Mucosa of gallbladder (tissue), 1 donor: ENCODE measurements at regions not wholly inside any gene's neighbourhood (a gene's known extent, or its start where the extent isn't known, plus 50 kb on each side); places are given as distances from the start of the nearest gene placed in this dataset.
"Not testable (repeated sequence)": the region's sequence is repeated elsewhere in the genome, so short reads cannot be mapped to it uniquely, and the experiment has no call there.

Experiments used
- DNase-seq: peaks from one replicate; pipeline ENCODE4 v3.0.0-alpha.2; 2020; ENCODE audit warnings: low spot score
- donor health status: DM: no; HTN: no; CAD: no.

DNA sequence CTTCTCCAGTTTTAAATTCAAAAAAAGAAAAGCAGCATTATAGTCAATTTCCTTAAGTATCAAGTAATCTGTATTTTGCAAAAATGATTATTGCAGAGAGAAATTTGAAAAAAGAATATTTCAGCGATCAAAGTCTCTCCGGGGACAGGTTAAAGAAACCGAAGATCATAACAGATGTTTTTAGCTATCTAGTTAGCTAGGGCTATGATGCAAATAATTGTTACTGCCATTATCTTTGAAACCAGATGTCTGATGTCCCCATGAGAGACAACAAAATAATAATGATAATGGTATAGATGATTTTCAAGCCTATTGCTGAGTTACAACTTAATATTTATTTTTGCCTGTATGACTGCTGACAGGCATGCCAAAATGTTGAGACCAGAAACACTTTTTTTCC, 1326.0 kb downstream of the PLA2G4A start:
- DNase-seq = no peak

DNA sequence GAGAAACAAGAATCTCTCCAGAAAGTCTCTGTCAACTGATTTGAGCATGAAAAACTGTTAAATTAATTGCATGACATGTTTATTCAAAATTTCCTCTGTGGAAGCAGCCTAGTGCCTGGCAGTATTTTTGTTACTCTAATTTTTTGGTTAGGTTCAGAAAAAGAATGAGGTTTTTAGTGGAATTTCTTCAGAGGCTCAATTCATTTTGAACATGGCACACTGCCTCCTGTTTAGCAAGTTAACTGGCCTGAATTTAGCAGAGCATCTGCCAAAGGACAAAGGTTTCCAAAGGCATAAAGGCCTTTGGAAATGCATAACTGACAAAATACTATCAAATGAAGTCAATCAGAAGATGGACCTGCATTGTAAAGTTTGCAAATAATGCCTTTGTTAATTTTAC, 1326.5 kb downstream of the PLA2G4A start:
- no peak for DNase-seq

DNA sequence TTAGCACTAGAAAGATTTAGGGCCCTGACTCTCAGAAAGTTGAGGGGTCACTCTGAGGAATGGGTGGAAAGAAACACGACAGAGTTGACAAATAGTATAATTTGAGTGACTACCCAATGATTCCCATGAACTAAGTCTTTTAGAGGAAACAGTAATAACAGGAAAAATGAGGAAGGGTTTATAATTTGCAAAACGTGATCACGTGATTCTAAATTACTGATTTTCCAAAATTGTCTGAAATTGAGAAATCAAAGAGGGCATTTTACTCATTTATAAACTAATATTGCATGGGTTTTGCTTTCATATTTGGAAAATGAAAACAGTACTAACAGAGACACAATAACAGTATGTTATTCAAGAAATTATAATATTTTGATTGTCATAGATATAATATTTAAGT, 1335.7 kb downstream of the PLA2G4A start:
- no peak for DNase-seq

DNA sequence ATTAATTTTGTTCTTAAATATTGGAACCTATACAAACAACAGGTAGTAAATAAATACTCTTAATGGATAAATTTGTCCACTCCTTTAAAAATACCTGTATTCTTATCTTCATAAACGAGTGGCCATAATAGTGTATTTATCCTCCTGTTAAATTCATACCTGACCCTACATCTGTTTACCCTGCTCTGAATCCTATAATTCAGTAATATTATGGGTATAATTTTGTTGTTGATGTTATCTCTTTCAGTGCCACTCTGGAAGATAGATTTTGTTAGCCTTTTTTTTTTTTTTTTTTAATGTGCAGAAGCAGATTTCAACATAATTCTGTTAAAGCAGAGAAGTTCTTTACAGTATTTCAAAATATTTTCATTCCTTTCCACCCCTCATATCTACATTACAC, 1337.9 kb downstream of the PLA2G4A start:
- no peak for DNase-seq

DNA sequence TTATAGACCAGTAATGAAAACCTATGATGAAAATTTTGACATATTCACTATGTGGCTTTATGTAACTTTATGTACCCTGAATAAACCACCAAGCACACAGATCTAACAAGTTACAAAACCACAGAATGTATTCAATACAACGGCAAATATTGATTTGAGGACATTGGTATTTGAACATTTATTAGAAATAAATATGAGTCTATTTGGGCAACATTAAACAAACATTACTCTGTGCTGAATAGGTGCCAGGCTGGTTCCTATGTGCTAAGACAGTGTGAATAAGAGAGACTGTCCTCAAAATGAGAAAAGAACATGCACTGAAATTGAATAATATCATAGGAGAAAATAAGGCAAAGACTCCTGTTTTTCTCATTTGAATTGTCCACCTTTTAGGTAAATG, 1341.2 kb downstream of the PLA2G4A start:
- DNase-seq = no peak

DNA sequence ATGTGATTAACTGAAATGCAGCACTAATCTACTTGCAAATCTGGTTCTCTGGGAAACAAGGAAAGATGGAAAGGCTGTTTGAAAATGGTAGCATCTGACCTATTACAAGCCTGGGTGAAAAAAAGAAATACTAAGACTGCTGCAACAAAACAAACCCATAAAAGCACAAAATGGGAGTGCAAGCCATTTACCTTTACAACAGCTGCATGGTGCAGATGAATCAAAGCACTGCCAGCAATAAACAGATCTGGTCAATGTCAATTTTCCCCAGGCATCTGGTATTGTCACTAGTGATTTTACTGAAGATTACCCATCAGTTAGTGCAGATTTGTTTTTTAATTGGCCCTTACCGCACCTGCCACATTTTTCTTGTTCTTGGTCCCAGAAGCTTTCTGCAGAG, 1341.7 kb downstream of the PLA2G4A start:
- no peak for DNase-seq

DNA sequence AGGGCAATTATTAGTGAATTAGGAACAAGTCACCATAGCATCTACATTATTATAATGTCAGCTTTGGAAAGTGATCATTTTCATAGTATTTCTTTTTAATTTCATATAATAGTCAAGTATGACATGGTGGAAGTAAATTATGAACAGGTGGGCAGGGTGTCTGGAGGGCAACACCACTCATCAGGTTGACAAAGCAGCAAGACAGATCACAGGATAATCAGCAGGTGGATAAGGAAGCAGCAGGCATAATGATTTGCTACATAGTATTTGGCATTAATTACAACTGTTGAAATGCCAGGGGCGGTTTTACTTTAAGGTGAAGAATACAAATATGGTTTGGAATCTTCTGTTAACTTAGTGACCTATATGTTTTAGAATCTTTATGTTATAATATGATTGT, 1342.2 kb downstream of the PLA2G4A start:
- no peak for DNase-seq

DNA sequence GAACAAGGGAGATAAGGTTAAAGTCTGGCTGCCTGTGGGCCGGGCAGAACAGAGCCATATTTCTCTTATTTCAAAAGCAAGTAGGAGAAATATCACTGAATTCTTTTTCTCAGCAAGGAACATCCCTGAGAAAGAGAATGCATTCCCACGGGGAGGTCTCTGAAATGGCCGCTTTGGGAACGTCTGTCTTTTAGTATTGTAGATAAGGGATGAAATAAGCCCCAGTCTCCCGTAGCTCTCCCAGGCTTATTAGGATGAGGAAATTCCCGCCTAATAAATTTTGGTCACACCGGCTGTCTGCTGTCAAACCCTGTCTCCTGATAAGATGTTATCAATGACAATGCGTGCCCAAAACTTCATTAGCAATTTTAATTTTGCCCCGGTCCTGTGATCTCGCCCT, 1353.3 kb downstream of the PLA2G4A start:
- DNase-seq = not testable (repeated sequence)

DNA sequence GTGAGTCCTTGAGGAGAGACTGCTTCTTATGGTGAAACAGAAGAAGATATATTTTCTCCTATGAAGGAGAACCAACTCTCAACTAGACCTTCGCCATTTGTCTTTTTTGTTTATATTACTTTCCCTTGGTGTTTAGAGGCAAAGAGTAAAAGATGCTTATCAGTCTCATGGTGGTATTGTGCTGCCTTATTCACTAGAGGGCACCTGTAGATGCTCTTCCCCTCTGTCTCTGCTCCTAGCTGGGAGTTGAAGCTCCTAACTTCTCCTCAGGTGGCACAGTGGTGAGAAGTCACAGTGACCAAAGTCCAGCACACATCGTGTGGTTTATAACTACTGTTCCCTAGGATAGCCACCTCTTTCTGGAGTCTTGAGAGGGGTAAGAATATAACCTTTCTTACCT, 1359.6 kb downstream of the PLA2G4A start:
- DNase-seq = no peak

DNA sequence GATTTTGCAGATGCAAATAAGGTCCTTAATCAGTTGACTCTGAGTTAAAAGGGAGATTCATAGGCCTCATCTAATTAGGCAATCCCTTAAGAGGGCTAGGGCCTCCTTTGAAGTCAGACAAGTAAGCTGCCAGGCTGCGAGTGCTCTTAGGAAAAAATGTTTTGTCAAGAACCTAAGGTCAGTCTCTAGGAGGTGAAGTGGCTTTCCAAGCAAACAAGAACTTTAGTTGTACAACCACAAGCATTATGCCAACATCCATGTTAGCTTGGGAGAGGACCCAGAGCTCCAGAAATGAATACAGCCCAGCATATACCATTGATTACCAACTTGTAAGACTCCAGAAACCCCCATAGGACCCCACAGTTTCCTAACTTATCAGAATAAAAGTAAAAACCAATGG, 1366.2 kb downstream of the PLA2G4A start:
- DNase-seq = no peak

DNA sequence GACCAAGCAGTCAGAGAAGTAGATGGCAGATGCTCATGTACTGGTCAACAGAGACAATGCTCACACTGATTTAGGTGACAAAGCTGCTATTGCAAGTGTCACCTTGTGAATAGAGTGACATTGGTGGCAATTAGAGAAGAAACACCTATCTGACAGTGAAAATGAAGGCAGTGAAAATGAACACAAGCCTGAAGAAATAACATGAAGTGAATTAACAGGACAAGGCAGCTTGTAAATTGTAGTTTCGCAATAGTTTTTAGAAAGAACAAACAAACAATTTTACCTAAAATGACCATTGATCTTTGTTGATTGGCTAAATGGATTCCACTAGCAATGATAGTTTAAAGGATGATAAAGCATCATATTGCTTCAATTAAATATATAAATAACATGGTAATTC, 1389.5 kb downstream of the PLA2G4A start:
- no peak for DNase-seq

DNA sequence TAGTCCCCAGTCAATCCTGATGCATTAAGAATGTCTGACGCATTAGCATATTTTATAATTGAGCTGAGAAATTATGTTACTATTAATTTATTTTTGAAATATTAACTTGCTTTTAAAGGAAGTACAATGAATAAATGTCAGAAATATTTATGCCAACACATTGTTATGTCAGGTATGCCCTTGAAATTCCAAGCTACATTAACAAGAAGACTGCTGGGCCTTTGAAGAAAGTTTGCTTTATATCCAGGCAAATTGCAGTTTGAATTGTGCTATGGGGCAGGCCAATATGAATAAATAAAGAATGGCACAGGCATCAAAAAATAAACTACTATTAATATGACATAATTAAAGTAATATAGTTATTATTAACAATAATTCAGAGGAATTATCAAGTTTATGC, 1391.3 kb downstream of the PLA2G4A start:
- DNase-seq = no peak

DNA sequence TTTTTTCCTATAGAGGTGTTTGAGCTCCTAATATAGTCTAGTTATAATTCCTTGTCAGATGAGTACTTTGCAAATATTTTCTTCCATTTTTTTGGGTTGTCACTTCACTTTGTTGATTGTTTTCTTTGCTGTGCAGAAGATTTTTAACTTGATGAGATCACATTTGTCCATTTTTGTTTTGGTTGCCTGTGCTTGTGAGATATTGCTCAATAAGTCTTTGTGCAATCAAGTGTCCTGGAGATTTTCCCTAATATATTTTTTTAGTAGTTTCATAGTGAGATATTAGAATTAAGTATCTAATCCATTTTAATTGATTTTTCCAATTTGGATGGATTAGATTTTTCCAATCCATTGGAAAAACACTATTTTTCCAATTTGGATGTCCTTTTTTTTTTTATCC, 1395.5 kb downstream of the PLA2G4A start:
- no peak for DNase-seq

DNA sequence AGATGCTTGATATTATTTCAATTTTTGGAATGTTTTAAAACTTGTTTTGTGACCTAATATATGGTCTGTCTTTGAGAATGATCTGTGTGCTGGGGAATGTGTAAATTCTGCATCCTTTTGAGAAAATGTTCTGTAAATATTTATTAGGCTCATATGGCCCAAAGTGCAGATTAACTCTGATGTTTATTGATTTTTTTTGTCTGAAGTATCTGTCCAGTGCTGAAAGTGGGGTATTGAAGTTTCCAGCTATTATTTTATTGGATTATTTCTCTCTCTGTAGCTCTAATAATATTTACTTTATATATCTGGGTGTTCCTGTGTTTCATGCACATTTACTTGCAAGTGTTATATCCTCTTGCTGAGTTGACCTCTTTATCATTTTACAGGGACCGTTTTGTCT, 1397.2 kb downstream of the PLA2G4A start:
- no peak for DNase-seq

DNA sequence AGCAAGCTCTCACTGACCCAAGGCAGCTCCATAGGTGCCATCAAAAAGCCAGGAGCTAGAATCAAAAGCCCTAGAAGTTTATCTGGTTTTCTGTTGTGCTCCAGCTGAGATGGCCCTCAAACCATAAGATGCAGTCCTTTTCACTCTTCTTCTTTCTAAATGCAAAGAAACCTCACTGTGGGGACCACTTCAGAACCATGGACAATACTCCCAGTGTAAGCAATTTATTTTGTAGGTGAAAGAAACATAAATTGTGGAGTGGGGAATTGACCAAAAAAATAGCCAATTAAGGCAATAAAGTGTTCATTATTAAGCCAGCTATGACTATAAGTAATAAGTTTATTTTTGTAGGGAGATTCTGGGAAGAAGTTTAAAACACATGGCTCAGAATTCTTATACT, 1399.9 kb downstream of the PLA2G4A start:
- no peak for DNase-seq

DNA sequence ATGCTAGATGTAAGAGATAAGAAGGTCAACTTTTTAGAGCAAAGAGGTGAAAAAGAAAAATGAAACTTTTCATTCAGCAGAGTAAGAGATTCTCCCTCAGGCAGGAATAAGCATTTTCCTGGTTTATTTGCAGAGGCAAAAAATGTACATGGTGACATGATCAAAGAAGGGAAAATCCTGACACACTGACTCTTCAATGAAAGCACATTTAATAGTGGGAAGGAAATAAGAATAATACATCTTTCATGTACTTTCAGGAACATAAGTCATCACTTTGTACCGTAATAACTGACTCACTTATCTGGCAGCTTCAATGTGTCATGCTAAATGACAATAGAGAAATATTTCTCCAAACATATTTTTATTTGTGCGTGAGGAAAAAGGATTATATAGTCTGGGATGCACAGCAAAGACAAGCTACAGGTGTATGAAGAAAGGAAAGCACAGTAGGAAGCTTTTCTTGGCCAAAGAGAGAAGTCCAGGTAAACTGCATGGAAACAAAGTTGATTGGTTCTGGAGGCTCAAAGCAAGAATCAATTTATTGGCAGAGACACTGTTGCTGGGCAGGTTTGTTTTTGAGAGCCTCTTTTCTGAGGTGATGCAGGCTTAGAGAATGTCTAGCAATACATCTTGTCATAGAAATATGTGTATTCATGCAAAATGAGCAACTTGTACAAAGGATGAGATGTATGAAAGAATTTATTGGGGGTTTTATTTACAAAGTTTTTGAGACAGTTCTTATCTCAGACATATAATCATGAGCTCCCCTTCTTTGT, 1409.0 kb downstream of the PLA2G4A start:
- DNase-seq = no peak

DNA sequence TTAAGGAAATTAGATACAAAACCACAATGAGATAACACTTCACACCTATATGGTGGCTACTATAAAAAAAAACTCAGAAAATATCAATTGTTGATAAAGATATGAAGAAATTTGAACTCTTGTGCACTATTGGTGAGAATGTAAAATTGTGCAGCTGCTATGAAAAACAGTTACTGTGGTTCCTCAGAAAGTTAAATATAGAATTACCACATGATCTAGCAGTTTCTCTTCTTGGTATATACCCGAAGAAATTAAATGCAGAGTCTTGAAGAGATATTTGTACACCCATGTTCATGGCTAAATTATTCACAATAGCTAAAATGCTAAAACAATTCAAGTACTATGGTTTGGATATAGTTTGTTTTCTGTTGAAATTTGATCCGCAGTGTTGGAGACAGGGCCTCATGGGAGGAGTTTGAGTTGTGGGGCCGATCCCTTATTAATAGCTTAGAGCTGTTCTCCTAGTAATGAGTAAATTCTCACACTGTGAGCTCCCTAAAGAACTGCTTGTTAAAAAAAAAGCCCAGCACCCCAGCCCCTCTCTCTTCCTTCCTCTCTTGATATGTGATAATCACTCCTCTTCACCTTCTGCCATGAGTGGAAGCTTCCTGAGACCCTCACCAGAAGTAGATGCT, 1412.1 kb downstream of the PLA2G4A start:
- no peak for DNase-seq

DNA sequence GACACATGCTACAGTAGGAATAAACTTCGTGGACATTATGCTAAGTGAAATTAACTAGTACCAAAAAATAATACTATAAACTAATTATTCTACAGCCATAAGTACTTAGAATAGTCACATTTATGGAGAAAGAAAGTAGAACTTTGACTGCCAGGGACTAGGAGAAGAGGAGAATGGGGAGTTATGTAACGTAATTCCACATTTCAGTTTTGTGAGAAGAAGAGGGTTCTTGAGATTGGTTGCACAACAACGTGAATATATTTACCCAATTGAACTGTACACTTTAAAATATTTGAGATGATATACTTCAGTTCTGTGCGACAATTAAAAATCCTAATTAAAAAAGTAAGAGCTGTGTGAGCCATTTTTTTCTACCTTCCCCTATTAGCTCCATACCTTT, 1412.9 kb downstream of the PLA2G4A start:
- no peak for DNase-seq

DNA sequence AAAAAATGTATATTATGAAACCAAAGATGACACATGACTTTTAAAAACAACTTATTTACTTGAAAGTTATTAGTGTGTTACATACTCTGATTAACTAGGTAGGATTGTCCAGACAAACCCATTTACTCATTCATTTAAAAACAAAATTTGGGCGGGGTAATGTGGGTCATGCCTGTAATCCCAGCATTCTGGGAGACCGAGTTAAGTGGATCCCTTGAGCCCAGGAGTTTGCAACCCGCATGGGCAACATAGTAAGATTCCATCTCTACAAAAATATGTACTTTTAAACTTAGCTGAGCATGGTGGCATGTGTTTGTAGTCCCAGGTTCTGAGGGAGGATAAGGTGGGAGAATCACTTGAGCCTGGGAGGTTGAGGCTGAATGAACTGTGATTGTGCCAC, 1414.7 kb downstream of the PLA2G4A start:
- no peak for DNase-seq

DNA sequence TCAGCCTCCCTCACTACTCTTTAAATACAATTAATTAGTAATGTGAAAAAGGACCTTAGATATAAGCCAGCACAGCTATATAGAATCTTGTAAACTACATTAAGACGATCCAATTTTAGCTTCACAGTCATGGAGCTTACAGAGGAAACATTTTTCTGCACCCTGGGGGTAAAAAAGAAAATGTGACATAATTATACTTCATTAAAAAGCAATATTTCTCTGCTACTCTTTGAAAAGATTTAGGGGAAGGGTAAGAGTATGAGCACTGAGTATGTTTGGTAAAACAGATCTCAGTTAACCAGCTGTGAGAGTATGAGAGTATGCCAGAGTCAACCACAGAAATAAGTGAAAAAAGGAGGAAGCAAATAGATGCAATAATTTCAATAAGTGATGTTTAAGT, 1415.9 kb downstream of the PLA2G4A start:
- DNase-seq = no peak

DNA sequence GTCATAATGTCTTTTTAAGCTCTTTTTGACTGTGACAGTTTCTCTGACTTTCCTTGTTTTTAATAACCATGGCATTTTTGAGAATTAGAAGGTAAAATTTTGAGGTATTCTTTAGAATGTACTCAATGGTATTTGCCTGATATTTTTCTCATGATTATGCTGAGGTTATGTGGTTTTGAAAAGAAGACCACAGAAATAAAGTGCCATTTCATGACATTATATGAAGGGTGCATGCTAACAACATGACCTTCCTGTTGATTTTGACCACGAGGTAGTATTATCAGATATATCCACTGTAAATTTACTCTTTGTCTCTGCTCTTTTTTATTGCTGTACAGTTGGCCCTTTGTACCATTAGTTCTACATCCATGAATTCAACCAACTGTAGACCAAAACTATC, 1418.5 kb downstream of the PLA2G4A start:
- DNase-seq = no peak

DNA sequence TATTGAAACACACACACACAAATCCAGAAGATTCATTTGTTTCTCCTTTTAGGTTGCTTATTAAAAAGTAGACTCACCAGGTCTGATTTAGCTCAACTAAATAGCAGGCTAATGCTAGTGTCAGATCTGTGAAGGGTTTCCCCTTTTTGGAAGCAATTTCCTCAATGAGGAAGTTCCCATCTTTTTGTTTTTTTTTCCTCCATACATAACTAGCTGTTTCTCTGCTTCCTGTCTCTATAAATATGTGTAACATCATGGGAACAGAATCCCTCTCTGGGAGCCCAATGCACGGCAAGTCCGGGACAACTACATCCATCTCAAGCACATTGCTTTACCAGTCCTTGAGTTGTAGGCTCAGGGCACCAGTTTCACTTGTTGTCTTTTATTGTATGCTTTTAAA, 1421.1 kb downstream of the PLA2G4A start:
- DNase-seq = no peak

DNA sequence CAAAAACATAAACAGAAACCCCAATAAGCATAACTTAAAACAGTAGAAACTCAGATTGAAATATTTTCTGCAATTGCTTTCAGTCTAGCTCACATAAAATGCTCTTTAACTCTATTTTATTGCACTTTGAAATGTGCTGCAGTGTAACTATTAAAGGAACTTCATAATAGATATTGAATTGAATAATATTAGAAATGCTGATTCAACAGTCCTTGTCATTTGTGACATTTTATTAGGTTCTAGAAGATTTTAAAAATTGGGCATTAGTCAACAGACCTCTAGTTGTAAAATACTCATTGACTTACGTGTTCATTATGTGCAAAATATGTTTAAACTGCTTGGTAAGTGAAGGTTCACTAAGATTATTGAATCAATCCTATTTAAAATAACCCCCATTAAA, 1422.3 kb downstream of the PLA2G4A start:
- DNase-seq = no peak

DNA sequence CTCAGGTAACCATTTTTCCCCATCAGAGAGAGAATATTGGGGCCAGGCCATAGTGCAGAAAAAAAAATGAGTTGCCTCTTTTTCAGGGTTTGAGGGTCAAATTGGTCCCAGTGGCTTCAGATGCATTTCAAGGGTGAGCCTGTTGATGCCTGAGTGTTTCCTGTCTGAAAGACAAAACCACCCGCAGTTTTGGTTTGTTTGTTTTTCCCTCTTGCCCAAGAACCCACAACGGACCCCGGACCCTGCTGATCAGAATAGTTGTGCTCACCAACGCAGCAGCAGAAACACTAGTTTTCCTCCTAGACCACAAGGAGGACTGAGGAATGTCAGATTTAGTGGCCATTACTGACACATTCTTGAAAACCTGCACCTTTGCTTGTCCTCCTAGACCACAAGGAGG, 1433.1 kb downstream of the PLA2G4A start:
- DNase-seq = no peak
